ENCODE measurements at regions not wholly inside any gene's neighbourhood (a gene's known extent, or its start where the extent isn't known, plus 50 kb on each side); places are given as distances from the start of the nearest gene placed in this dataset.

DNA sequence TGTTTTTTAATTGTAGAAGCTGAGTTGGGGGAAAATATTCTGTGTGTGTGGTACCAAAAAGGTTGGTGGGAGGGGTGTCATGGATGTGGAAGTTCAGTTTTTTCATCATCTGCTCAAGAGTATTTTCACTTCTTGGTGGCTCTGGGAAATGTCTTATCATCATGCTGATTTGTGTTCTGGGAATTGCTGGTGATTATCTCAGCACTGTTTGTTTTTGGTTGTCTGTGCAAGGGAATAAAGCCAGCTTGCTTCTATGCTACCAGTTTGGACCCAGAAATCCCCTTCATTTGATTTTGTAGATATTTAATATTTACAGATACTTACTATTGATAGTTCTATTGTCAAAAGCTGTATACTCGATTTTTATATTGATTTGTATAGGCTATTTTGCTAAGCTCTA lies 2289.7 kb downstream of the MAT2B start:
- TF ChIP-seq, protein P1, sequence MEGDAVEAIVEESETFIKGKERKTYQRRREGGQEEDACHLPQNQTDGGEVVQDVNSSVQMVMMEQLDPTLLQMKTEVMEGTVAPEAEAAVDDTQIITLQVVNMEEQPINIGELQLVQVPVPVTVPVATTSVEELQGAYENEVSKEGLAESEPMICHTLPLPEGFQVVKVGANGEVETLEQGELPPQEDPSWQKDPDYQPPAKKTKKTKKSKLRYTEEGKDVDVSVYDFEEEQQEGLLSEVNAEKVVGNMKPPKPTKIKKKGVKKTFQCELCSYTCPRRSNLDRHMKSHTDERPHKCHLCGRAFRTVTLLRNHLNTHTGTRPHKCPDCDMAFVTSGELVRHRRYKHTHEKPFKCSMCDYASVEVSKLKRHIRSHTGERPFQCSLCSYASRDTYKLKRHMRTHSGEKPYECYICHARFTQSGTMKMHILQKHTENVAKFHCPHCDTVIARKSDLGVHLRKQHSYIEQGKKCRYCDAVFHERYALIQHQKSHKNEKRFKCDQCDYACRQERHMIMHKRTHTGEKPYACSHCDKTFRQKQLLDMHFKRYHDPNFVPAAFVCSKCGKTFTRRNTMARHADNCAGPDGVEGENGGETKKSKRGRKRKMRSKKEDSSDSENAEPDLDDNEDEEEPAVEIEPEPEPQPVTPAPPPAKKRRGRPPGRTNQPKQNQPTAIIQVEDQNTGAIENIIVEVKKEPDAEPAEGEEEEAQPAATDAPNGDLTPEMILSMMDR (conservative IDR thresholded peaks at IDR 0.05; ENCODE audit: low read length), result no peak
- no peak for TF ChIP-seq EZH2phosphoT487 (IDR thresholded peaks at IDR 0.05; ENCODE audit: borderline replicate concordance, low read depth, low read length)
